T-helper 1 cell treated with Interleukin-12 subunit alpha and Interleukin-12 subunit beta and Interleukin-4 antibody, amounts not matched to agents 30 ng/mL and 1 ng/mL, for 36 hours (primary cell): ENCODE measurements at regions not wholly inside any gene's neighbourhood (a gene's known extent, or its start where the extent isn't known, plus 50 kb on each side); places are given as distances from the start of the nearest gene placed in this dataset.

ENCODE experiments used
- intact Hi-C: fragments of 100-400 bp; cut with micrococcal nuclease; formaldehyde crosslinking; loops from one replicate; pipeline ENCODE4 v1.15.1; 2024

DNA sequence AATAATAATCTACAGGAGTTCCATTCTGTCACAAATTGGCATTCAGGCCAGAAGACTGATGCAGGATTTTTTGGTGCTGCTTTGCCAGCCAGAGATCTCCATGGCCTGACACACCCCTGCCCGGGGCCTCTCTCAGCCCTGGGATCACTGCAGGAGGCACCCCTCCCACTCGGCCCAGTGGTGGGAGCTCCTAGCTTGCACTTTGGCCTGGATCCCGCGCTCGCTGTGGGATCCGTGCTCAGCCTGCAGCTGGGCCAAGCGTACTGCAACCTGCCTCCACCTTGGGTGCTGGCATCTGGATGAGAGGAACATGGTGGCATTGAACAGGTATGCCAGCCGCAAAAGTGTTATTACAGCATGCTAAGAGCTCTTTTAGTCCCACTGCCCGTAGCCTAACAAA, 656.7 kb upstream of the CCDC54 start:
- intact Hi-C loops, result no loop called here

DNA sequence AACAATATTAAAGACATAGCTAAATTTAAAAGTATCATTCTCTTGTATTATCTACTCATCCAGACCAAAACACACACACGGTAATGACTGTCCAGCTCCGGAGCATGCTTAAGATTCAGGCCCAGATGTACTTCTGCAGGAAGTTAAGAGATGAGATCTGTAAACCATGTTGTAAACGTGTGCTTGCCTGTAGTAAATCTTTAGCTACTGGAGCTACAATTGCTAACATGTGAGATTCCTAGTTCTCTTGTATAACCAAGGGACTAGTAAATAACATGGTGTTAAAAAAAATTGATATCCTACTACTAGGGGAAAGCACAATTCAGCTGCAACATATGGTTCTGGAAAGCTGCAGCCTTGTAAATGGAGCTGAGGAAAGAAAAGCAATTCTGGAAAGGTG, 651.7 kb upstream of the CCDC54 start:
- intact Hi-C loops, result no loop called here

DNA sequence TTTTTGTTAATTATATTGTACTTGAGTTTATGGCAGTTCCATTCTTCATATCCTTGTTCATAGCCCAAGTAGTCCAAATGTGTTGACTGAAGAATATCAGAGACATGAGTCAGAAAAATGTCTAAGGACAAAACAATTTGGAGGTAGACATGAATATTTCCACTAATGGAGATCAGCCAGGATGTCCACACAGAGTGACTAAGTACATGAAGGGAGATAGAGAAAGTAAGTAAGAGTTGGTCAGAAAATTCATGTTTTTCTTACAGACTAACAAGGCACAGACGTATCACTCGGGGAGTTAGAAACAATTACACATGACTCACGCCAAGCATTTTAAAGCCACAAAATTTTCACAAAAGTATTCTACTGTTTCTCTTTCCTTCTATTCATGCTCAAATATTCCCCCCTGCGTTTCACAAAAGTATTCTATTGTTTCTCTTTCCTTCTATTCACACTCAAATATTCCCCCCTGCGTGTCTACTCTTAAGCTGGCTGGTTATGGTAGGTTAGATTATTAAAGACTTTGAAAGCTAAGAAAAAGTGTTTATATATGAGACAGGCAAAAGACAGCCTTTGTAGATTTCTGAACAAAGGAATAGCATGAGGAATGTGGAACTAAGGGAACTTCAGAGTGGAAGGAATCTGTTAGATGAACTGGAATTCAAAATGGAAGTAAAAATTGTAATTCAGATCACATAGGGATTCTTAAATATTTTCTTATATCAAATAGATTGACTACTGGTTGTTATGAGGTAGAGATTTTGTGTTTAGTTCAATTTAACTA, 648.7 kb upstream of the CCDC54 start:
- intact Hi-C loops, result no loop called here

DNA sequence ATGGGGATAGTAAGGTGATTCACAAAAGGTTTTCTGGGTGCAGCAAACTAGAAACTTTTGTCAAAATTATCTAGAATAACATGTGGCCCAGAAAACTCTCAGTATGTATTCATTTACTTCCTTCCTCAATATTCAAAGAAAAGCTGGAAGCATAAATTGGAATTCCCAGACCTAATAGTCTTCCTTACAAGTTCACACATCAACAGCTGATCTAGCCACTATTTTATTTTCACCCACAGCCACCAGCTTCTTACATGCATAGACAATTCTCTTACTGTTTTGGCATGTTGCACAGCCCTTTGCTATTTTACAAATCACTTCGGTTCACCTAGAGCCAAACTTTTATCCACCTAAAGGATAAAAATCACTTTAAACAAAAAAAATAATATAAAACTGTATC, 647.8 kb upstream of the CCDC54 start:
- intact Hi-C loops, result no loop called here

DNA sequence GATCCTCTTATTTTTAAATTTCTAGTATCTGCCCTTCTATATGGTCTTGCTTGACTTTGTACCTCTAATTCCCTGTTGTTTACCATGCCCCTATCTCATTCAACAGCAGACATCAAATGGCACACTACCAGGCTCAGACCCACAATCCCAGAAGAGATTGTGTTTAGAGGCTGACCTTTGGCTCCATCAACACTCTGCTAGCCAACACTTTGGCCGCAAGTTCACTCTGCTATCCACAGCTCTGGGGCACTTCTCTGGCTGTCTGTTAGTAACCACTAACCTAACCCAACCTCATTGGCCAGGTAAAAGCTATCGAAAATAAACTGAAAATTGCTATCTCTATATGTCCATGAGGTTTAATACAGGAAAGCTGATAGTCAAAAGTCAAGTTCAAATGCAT, 646.0 kb upstream of the CCDC54 start:
- intact Hi-C loops, result no loop called here

DNA sequence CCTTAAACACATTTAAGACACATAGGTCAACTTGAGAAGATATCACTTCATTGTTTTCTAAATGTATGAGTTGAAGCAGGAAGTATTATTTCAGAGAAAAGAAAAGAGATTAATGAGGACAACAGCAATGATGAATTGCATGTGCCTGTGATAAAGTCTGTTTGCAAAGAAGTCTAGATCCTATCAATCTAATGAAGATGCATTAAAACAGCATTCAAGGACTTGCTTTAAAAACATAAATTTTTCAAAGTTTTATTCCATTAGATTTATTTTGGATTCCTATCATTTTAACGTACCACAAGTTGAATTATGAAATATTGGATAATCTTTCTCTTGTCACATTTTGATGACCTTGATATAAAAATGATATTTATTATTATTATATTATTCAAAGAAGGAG, 642.5 kb upstream of the CCDC54 start:
- intact Hi-C loops, result no loop called here

DNA sequence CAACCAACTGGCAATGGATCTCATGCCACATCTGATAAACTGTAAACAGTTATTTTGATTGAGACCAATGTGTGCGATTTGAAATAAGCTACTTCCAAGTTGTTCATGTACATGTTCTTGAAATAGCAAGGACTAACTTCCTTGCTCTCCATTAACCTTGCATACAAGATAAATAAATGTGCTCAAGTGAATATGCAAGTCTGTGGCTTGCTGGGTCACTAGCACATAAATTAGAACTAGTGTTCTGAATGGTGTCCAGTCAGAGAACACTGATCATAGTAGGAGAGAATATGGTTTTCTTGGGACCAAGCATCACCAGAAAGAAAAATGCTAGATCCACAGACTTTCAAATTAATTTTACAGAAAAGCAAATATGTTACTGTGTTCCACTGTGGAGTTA, 640.0 kb upstream of the CCDC54 start:
- intact Hi-C loops, result no loop called here

DNA sequence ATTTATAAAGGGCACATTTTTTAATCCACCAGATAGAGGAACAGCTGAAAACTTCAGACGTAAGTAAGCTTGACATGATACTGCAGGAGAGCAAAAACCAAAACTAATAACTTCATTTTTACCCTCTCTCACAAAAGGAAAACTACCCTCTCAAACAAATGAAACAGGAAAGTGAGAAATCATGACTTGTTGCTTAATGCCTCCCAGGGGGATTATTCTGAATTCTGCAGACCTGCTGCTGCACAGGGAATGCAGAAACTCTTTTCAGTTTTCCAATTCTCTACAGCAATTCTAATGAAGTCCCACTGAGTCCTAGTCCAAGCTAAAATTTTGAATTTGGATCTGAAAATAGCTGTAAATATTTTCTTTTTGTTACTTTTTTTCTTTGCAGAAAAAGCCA, 637.1 kb upstream of the CCDC54 start:
- intact Hi-C loops, result no loop called here

DNA sequence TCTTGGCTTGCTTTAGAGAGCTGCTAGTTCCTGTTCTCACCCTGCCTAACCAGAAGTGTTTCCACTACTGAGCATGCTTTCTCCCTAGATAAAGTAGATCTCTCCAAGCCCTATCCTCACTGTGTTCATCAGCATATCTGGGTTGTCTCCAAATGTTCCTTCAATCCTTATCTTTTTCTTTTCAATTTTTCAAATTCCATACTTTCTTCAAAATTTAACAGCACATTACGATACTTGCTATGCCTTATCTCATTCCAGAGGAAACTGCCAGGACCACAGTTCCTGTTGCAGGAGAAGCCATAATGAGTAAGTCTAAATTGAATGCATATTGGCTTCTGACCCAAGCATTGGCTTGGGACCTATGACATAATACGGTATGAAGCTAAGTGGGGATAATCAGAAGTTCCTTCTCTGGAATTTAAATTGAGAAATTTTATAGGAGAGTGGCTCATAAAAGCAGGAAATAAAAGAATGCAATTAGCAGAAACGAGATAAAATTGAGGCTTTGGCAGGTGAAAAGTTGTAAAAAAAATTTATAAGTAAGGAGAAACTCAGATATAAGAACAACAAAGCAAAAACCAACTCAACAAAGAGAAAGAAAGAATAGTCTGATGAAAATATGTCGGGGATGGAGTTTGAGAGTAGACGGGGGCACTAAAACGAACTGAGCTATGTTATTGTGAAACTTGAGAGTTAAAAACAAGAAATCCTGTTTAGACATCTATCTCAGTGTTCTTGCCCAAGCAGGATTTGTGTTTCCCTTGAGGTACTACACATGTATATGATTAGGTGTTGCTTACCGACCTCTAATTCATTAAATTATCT, 631.7 kb upstream of the CCDC54 start:
- intact Hi-C loops, result no loop called here

DNA sequence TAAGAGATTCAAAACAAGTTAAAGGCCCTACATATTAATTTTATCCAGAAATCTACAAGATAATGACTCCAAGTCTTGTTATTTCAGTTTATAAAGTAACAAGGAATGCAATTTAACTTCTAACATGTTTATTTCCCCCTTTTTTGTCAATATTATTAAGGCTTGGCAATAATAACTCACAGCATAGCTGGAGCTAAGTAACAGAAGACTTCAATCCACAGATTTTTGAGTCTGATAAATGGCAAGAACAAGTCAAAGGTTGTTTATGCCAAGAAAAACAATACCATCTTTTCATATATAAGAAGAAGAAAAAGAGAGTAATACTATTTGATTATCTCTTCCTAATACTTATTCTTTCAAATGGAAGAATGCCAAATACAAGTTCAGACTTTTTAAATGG, 631.0 kb upstream of the CCDC54 start:
- intact Hi-C loops, result no loop called here

DNA sequence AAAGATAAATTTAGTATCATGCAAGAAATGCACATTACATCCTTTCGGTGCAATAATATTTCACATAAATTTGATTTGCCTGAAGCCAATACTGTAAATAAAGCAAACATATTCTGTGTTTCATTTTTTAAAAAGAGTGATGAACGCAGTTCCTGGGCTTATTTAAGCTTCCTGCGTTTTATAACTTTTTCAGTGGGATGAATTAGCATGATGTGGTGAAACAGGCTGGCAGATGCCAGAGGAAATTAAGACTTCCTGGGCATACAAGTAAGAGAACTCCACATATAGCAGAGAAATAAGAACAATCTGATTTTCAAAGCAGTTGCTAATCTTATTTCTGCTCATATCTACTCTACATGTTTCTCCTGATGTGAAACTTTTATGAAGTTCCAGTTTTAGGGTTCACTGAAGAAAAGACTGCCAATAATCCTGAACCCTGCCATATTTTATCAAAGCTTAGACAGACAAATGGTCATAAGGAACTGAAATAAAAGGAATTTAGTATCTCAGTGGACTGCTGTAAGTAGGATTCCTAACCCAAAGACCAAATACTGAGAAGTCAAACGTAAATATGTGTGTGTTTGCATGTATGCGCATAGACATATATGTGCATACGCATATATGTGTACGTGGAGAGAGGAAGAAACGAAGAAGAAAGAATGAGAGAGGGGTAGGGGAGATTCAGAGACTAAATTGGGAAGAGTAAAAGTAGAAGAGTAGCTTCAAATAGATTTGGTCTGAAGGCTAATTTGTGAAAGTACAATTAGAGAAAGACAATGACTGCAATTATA, 628.6 kb upstream of the CCDC54 start:
- intact Hi-C loops, result no loop called here

DNA sequence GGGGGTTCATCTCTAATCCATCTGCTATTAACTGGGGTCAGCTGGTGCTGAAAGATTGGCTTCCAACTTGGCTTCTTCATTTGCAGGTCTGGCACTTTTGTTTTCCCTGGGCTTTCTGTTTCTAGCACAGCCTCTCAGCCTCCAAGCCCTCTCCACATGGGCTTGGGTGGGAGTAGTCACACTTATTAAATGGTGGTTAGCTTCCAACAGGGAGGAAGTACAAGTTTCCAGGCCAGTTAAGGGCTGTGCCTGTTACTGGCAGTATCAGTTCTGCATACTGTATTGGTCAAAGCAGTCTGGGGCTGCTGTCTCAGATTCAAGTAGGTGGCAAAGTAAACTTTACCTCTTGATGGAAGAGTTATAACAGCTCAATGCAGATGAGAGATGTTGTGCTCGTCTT, 627.1 kb upstream of the CCDC54 start:
- intact Hi-C loops, result no loop called here

DNA sequence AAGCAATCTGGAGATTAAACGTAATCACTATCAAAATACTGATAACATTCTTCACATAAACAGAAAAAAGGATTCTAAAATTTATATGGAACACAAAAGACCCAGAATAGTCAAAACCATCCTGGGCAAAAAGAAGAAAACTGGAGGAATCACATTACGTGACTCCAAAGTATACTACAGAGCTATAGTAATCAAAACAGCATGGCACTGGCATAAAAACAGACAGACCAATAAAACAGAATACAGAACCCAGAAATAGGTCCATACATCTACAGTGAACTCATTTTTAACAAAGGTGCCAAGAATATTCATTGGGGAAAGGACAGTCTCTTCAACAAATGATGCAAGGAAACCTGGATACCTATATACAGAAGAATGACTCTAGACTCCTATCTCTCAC, 621.9 kb upstream of the CCDC54 start:
- intact Hi-C loops, result no loop called here

DNA sequence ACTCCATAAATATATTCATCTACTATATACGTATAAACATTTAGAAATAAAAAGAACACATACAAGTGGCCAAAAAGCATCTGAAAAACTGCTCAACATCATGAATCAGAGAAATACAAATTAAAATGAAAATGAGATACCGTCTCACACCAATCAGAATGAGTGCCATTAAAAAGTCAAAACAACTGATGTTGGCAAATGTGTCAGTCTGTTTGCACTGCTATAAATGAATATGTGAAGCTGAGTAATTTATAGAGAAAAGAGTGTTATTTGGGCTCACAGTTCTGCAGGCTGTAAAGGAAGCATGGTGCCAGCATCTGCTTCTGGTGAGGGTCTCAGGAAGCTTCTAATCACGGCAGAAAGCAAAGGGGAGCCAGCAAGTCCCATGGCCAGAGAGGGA, 620.3 kb upstream of the CCDC54 start:
- intact Hi-C loops, result no loop called here

DNA sequence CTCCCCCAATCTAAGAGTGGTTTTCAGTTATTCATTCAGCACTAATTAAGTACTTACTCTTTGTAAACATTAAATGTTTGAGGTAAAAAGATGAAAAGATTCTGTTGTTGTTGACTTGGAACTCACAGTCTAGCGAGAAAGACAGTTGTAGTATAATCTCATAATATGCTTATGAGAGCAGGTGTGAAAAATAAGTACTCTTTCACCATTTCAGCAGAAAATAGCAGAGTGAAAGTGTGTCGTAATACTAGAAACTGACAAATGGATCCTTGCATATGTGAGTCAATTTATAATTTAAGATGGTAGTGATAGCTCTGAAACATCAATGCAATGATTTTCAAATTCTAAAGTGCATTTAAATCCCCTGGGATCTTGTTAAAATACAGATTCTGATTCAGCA, 618.8 kb upstream of the CCDC54 start:
- intact Hi-C loops, result no loop called here

DNA sequence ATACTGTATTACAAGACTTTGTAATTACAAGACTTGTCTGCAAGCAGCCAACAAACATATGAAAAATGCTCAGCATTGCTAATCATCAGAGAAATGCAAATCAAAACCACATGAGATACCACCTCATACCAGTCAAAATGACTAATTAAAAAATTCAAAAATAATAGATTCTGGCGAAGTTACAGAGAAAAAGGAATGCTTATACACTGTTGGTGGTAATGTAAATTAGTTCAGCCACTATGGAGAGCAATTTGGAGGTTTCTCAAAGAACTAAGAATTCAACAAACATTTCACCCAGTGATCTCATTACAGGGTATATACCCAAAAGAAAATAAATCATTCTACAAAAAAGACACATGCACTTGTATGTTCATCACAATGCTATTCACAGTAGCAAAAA, 617.5 kb upstream of the CCDC54 start:
- intact Hi-C loops, result no loop called here

DNA sequence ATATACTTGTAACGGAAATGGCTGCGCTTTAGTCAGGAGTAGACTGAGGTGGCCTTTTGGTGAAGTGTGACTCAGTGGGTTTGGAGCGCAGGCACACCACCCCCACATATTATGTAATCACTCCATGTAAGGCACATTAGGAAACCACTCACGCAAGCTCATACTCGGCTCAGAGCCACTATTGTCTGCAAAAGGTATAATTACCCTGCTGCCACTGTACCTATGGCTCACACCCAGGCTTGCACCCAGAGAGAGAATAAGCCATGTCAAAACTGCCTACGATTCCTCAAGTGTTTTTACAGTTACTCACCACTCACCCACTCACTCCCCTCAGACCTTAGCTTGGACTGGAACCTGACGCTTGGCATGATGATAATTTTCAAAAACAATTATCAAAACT, 611.9 kb upstream of the CCDC54 start:
- intact Hi-C loops, result no loop called here

DNA sequence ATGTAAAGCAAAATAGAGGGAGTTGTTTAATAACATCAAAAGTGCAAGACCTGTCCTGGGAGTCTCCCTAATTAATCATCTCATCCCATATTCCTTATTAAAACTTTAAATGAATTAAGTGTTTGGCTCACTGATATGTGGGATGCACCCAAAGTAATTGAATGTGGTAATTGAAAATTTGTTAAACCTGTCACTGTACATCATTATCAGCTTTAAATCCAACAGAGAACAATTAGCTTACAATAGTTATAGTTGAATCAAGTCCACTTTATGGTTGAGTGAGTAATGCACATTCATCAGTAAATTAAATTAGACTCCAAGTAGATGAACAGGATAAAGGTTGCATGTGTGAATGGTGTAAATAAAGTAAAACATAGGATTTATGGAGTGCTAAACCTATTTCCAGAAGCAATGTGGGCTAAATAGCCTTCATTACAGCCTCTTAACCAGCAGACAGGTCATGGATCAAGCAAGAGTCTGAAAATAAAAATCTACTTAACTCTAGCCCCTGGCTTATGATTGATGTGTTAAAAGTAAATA, 608.2 kb upstream of the CCDC54 start:
- intact Hi-C loops, result no loop called here

DNA sequence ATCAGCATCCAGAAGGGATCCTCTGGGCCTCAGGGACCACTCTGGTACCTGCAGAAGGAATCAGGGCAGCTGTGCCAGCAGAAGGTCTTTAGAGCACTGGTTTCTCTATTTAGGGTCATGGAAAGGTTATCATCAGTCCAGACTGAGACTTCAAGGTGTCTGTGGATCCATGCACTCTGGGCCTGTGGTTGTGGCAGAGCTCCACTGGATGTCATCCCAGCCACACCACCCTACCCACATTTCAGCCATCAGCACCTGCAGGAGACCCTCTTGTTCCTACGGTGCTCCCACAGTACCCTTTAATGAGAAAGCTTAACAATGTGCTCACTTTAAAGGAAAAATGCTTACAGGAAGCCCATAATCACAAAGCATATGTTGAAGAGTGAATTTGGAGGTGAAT, 603.4 kb upstream of the CCDC54 start:
- intact Hi-C loops, result no loop called here

DNA sequence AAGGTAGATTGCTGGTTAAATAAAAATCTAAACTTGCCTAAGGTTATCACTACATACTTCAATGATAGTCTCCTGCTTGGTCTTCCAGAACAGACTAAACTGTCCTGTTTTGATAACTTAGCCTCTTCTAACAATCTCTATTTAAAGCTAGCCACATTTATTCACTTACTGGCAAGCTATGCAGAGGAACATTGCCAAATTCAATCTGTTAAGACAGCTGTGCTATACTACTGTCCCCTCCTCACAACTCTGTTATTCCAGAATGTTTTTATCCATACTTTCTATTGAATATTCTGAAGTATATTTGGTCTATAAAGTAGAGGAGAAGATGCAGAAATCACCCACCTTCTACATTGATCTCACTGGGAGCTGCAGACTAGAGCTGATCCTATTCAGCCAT, 594.0 kb upstream of the CCDC54 start:
- intact Hi-C loops, result no loop called here

DNA sequence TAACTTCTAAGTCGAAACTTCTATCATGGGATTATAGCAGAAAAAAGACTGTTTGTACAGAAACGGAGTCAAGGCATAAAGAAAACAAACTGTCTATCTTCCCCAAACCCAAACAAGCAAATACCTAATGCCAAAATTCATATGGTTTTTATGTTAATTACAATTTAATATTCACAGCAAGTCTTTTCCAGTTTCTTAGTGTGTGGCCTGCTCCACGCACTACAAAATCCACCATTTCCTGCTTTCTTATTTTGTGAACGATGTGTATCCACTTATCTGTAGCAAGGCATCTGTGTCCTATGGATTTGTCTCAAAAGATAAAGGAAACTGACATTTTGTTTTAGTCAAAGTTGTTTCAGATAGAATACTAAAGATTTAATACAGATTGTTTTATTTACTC, 588.0 kb upstream of the CCDC54 start:
- intact Hi-C loops, result no loop called here

DNA sequence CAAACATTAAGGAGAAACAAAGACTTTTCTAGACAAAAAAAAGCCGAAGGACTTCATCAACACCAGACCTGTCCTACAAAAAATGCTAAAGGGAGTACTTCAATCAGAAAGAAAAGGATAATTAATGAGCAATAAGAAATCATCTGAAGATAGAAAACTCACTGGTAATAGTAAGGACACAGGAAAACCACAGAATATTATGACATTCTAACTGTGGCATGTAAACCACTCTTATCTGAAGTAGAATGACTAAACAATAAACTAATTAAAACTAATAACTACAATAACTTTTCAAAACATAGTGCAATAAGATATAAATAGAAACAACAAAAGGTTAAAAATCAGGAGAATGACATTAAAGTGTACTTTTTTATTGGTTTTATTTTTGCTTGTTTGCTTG, 584.5 kb upstream of the CCDC54 start:
- intact Hi-C loops, result no loop called here
